DND-41 (cell line): ENCODE measurements at regions not wholly inside any gene's neighbourhood (a gene's known extent, or its start where the extent isn't known, plus 50 kb on each side); places are given as distances from the start of the nearest gene placed in this dataset.

ENCODE experiments used
- ATAC-seq: fragments of 200-7000 bp; cut with Tn5 transposase; 3 replicates; pipeline ENCODE4 v1.9.1; 2021; ENCODE audit warnings: low read depth; ENCODE audit not compliant: insufficient read depth
- DNase-seq: peaks from one replicate; pipeline ENCODE4 v3.0.0-alpha.2; 2020
- H2AFZ ChIP-seq: 2 replicates; pipeline ENCODE4 v1.6.0; 2012; ENCODE audit warnings: low read depth, low read length
- H3K27ac ChIP-seq: 2 replicates; pipeline ENCODE4 v1.5.1; 2012; ENCODE audit warnings: low read length, inconsistent platforms
- H3K27me3 ChIP-seq: fragments of 200-600 bp; sonication (generic); 2 replicates; pipeline ENCODE4 v1.6.0; 2012; ENCODE audit warnings: low read length, mild to moderate bottlenecking, inconsistent platforms; ENCODE audit not compliant: insufficient read depth, poor library complexity
- H3K36me3 ChIP-seq: 2 replicates; pipeline ENCODE4 v1.5.1; 2012; ENCODE audit warnings: low read length, inconsistent platforms; ENCODE audit not compliant: insufficient read depth
- H3K4me1 ChIP-seq: 2 replicates; pipeline ENCODE4 v1.5.1; 2012; ENCODE audit warnings: mild to moderate bottlenecking, low read length; ENCODE audit not compliant: insufficient read depth
- H3K4me2 ChIP-seq: 2 replicates; pipeline ENCODE4 v1.6.0; 2012; ENCODE audit warnings: mild to moderate bottlenecking, moderate library complexity, low read length, inconsistent platforms; ENCODE audit not compliant: insufficient read depth
- H3K4me3 ChIP-seq, 2 experiments: fragments of 200-600 bp in 1 of 2; shearing (Covaris generic) in 1 of 2; 2 replicates each; pipeline ENCODE4 v1.5.1; 2012 to 2016; ENCODE audit warnings: inconsistent platforms in 2 of 2, low read length in 2 of 2, mild to moderate bottlenecking in 2 of 2, low read depth in 1 of 2, moderate library complexity in 1 of 2
- H3K79me2 ChIP-seq: 2 replicates; pipeline ENCODE4 v1.6.0; 2012; ENCODE audit warnings: low read length, inconsistent platforms; ENCODE audit not compliant: insufficient read depth
- H3K9ac ChIP-seq: 2 replicates; pipeline ENCODE4 v1.6.0; 2012; ENCODE audit warnings: low read depth, mild to moderate bottlenecking, inconsistent platforms, low read length, moderate library complexity
- H3K9me3 ChIP-seq: 2 replicates; pipeline ENCODE4 v1.5.1; 2012; ENCODE audit warnings: low read length, moderate library complexity, mild to moderate bottlenecking, inconsistent platforms; ENCODE audit not compliant: insufficient read depth, severe bottlenecking
- H4K20me1 ChIP-seq: 2 replicates; pipeline ENCODE4 v1.6.0; 2012; ENCODE audit warnings: low read length; ENCODE audit not compliant: insufficient read depth
- EZH2 ChIP-seq: IDR thresholded peaks from 3 replicates; pipeline ENCODE4 v1.6.1; 2012; ENCODE audit warnings: borderline replicate concordance, low read depth, mild to moderate bottlenecking, moderate library complexity, low read length, inconsistent platforms; ENCODE audit not compliant: severe bottlenecking
- TF ChIP-seq, protein P1 (sequence below): IDR thresholded peaks from 2 replicates; pipeline ENCODE4 v1.5.1; 2012; ENCODE audit warnings: borderline replicate concordance, low read length, moderate library complexity, mild to moderate bottlenecking; ENCODE audit not compliant: poor library complexity, severe bottlenecking; ENCODE audit errors: extremely low read depth

DNA sequence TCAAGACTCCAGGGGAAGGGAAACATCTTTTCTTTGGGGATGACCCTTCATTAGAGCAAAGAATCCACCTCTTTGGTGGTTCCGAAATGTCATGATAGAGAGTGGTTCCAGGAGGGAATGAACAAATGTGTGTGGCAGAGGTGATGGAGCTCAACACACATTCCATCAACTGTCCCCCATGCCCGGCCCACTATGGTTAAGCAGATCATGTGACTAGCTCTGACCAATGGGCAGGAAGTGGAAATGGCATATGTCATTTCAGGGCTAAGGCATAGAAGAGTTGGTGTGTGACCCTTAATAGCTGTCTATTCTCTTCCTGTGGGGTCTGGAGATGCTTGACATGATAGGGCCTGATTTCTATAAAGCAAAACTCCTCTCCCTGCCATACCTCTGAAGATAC, 194.6 kb downstream of the GAS1 start:
- Histone ChIP-seq H4K20me1 (no peaks in the 10 kb centered on the region), H3K9me3 (no peaks in the 10 kb centered on the region), H3K9ac (no peak overlapping the region), H3K27ac (no peak overlapping the region), H3K4me1 (no peaks in the 10 kb centered on the region), H3K4me2 (no peak overlapping the region), H3K4me3 (no peak overlapping the region), H3K27me3 (no peaks in the 10 kb centered on the region), H3K79me2 (no peaks in the 10 kb centered on the region), H2AFZ (no peak overlapping the region), H3K36me3 (no peaks in the 10 kb centered on the region)
- ATAC-seq = no peak
- TF ChIP-seq, protein P1, sequence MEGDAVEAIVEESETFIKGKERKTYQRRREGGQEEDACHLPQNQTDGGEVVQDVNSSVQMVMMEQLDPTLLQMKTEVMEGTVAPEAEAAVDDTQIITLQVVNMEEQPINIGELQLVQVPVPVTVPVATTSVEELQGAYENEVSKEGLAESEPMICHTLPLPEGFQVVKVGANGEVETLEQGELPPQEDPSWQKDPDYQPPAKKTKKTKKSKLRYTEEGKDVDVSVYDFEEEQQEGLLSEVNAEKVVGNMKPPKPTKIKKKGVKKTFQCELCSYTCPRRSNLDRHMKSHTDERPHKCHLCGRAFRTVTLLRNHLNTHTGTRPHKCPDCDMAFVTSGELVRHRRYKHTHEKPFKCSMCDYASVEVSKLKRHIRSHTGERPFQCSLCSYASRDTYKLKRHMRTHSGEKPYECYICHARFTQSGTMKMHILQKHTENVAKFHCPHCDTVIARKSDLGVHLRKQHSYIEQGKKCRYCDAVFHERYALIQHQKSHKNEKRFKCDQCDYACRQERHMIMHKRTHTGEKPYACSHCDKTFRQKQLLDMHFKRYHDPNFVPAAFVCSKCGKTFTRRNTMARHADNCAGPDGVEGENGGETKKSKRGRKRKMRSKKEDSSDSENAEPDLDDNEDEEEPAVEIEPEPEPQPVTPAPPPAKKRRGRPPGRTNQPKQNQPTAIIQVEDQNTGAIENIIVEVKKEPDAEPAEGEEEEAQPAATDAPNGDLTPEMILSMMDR = no peak
- no peak for TF ChIP-seq EZH2
- no peak for DNase-seq

DNA sequence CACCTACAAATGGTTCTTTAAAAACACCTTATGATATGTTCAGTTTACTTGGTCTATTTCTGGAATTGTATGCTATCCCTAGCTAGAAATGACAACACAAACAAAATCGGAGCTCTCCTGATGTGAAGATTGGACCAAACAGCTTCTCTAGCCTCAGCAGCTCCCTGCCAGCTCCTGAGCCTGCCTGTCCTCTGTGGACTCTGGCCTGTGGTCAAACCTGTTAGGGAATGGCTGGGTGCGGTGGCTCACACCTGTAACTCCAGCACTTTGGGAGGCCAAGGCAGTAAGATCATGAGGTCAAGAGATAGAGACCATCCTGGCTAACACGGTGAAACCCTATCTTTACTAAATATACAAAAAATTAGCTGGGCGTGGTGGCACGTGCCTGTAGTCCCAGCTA, 195.3 kb downstream of the GAS1 start:
- ATAC-seq = no peak
- no peak for TF ChIP-seq EZH2
- TF ChIP-seq, protein P1 = no peak
- Histone ChIP-seq H3K9me3 (no peaks in the 10 kb centered on the region), H3K4me3 (no peak overlapping the region), H2AFZ (no peak overlapping the region), H3K36me3 (no peaks in the 10 kb centered on the region), H3K4me1 (no peaks in the 10 kb centered on the region), H4K20me1 (no peaks in the 10 kb centered on the region), H3K27me3 (no peaks in the 10 kb centered on the region), H3K9ac (no peak overlapping the region), H3K27ac (no peak overlapping the region), H3K4me2 (no peak overlapping the region), H3K79me2 (no peaks in the 10 kb centered on the region)
- DNase-seq = no peak

DNA sequence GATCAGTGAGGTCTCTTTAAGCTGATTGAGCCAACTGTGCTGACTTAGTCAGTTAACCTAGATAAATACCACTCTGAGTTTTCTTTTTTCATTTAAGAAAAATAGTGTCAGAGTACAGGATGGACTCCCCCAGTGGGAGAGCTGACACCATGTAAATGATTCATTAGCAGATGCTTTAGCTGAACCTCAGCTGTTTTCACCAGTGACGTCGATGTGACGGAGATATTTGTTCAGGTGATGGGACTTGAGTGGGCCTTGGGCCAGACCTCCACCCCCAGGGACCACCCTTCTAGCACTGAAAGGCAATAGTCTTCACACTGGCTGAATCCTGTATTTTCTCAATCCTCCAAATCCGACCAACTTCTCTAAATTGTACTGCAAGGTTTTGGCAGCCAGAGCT, 196.1 kb downstream of the GAS1 start:
- Histone ChIP-seq H3K27me3 (no peaks in the 10 kb centered on the region), H3K4me1 (no peaks in the 10 kb centered on the region), H3K79me2 (no peaks in the 10 kb centered on the region), H2AFZ (no peak overlapping the region), H3K4me3 (no peak overlapping the region), H3K36me3 (no peaks in the 10 kb centered on the region), H3K9ac (no peak overlapping the region), H3K9me3 (no peaks in the 10 kb centered on the region), H4K20me1 (no peaks in the 10 kb centered on the region), H3K4me2 (no peak overlapping the region), H3K27ac (no peak overlapping the region)
- no peak for DNase-seq
- no peak for ATAC-seq
- TF ChIP-seq, protein P1 = no peak
- TF ChIP-seq EZH2 = no peak

DNA sequence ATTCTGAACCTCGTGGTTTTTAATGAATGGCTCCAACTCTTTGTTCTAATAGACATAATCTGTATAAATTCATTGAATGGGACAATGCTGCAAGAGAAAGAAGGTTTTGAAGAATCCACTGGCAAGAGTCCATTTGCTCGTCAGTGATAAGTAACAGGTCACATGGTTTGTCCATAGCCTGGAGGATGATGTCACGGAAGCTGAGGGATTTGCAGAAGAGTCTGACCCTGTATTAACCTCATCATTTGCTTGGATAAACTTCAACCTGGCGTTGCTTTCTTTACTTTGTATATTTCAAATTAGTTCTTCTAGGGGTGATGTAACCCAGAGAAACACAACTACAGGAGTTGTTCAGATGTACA, 197.4 kb downstream of the GAS1 start:
- Histone ChIP-seq H3K4me2 (no peak overlapping the region), H3K4me3 (no peak overlapping the region), H3K27me3 (no peaks in the 10 kb centered on the region), H3K79me2 (no peaks in the 10 kb centered on the region), H3K36me3 (no peaks in the 10 kb centered on the region), H3K4me1 (no peaks in the 10 kb centered on the region), H3K27ac (no peak overlapping the region), H3K9me3 (no peaks in the 10 kb centered on the region), H3K9ac (no peak overlapping the region), H2AFZ (no peak overlapping the region), H4K20me1 (no peaks in the 10 kb centered on the region)
- TF ChIP-seq, protein P1 = no peak
- no peak for TF ChIP-seq EZH2
- DNase-seq (no peak), ATAC-seq (no peak)
